Stimulated activated CD8-positive, alpha-beta memory T cell treated with anti-CD3 and anti-CD28 coated beads, Interleukin-4, amount 100 ng/mL, for 24 hours (primary cell): ENCODE measurements at regions not wholly inside any gene's neighbourhood (a gene's known extent, or its start where the extent isn't known, plus 50 kb on each side); places are given as distances from the start of the nearest gene placed in this dataset.
"Not testable (repeated sequence)": the region's sequence is repeated elsewhere in the genome, so short reads cannot be mapped to it uniquely, and the experiment has no call there.

ENCODE experiments used
- DNase-seq: peaks from one replicate; pipeline ENCODE4 v3.0.0-alpha.2; 2020; ENCODE audit warnings: low read depth

- DNase-seq: no peak
These were observed 657.7 kb downstream of the QKI start for GRCh38 chr6:164072240-164072666.

GRCh38 chr6:164069350-164069990 is 655.0 kb downstream of the QKI start:
- DNase-seq: no peak

- no peak for DNase-seq
These were observed 654.0 kb downstream of the QKI start for GRCh38 chr6:164068527-164068926.

DNA sequence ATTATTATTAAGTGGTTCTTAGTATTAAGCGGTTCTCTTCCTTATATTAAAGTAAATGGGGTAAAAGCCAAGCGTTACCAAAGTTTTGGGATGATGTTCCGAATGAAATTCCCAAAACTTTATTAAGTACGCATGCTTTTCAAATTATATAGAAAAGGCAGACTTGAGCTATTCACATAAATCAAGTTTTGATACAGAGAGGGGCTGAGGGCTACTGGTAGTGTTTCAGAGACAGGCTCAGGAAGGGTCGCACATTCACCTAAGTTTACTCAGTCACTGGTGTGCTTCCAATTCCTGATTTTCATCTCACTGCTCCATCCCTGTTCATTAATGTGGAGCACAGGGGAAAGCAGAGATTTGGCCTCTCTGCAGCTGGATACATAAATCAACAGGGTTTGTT is 652.2 kb downstream of the QKI start:
- DNase-seq: no peak

DNA sequence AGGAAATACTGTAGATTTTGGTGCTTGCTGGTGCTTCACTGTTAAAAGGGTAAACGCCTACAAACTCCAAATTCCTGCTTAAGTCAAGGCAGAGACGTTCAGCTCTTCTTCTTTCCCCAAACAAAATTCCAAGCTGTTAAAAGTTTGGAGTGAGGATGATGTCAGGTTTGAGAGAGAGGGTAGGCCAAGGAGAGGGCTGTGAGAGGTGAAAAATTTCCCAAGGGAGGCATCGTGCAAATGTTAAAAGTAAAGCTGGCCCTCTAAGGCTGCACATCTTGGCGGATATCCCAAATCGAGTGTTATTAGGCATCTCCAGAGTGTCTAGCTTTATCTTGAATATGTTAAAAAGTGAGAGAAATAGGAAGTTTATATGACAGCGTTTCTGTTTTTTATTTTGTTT is 651.8 kb downstream of the QKI start:
- DNase-seq: no peak

GRCh38 chr6:164063346-164063745 is 648.8 kb downstream of the QKI start:
- no peak for DNase-seq

DNA sequence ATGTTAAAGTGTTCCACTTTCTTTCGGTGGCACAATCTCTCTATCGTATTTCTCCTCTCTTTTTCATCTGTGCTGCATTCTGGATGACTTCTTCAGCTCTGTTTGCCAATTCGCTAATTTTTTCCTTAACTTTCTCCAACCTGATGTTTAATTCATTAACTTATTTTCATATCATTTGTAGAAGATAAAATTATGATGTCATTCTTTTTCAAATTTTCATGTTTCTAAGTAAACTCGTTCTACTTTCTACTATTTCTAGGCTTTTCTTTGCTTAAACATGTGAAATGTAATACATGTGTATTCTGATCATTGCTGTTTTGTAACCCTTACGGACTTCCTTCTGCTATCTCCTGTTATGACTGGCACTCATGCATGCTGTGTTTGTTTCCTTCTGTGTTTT is 648.4 kb downstream of the QKI start:
- DNase-seq: no peak

- DNase-seq: no peak
These were observed 643.4 kb downstream of the QKI start for GRCh38 chr6:164057876-164058275.

DNA sequence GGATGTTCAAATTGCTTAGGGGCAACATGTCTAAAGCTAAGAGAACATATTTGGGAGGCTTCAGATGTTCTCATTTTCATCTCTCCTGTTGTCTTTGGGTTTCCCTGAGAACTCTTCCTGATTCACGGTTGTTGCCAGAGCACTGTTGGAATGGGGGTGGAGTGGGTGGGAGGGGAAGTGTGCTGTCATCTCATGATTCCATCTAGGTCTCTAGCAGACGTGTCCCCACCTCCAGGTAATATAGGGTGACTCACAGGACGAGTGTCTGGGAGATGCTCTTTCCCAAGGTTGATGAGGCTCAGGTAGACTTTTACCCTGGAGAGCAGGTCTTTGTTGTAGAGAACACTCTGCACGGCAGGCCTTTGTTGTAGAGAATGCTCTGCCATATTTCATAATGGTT is 636.9 kb downstream of the QKI start:
- DNase-seq: no peak

DNA sequence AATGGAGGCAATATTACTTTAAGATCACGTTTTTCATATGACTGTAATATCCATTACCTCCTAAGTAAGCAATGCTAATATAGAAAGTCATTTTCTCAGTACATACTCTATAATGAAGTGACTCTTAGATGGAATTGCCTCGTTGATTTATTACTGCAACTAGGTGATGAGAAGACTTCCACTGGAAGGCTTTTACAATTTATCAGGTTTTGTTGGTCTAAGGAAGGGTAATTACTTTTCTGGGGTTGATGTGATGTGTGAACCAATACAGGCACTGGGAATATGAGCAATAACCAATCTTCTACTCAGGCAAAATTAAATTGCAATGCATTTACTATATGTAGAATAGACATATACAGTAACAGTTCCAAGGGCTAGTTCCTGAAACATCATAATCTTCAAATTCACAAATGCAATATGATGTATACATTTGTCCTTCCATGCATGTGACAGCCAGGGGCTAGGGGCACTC is 635.0 kb downstream of the QKI start:
- no peak for DNase-seq

- no peak for DNase-seq
These were observed 634.5 kb downstream of the QKI start for GRCh38 chr6:164048840-164049516.

DNA sequence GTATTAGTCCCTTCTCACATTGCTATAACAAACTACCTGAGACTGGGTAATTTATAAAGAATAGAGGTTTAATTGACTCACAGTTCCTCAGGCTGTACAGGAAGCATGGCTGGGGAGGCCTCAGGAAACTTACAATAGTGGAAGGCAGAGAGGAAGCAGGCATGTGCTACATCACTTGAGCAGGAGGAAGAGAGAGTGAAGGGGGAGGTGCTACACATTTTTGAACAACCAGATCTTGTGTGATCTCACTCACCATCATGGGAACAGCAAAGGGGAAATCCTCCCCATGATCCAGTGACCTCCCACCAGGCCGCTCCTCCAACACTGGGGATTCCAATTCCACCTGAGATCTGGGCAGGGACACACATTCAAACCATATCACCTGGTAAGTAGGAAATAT is 630.6 kb downstream of the QKI start:
- DNase-seq: no peak

- not testable (repeated sequence) for DNase-seq
These were observed 629.1 kb downstream of the QKI start for GRCh38 chr6:164043656-164044055.

DNA sequence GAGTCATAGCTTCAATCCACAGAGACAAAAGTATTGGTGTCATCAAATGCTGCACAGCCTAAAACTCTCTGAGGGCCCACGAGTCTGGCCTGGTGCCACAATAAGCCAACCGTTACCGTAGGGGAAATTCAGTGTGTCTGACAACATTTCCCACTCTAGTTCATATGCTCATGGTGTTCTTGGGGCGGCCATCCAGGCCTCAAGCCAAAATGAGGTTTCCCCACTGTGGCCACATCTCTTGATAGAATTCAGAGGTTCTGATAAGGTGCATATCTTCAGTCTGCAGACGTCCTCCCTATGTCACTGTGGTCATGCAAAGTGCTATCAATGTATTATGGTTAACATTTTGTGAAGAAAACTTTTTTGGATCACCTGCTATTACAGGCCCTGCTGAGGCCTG is 627.7 kb downstream of the QKI start:
- no peak for DNase-seq

DNA sequence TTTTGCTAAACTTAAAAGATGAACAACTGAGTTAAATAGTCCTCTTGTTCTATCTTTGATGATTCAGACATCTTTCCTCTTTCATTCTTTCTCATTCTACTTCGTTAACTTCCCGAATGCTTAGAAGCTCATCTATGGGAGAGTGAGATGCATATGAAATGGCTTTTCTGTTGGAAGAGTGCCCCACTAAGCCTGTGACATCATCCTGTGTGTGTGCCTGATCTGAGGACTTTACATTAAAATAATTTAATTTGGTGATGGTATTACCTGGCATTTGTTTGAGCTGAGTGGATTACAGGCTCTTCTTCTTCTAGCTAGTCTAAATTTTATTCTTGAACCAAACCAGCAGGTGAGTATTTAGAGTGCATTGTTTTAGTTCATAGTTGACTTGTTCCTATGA is 626.5 kb downstream of the QKI start:
- DNase-seq: no peak

DNA sequence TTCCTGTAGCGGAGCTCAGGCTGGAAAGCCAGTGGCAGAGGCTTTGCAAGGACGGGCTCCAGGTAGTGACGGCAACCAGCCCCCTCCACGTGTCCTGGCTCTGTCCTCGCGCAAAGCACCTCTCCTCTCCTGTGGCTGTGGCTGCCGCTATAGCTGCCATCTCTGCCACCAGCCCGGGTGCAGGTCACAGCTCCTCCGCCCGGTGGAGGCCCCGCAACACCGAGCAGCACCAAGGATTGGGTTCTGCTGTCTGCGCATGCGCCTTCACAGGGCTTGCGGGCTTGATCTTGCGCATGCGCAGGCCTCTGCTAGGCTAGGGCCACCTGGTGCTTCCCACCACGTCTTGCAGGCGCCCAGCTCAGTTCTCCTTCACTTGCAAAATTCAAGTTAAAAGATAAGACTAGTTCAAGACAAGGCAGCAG is 625.4 kb downstream of the QKI start:
- DNase-seq: peak; percentile 22

DNA sequence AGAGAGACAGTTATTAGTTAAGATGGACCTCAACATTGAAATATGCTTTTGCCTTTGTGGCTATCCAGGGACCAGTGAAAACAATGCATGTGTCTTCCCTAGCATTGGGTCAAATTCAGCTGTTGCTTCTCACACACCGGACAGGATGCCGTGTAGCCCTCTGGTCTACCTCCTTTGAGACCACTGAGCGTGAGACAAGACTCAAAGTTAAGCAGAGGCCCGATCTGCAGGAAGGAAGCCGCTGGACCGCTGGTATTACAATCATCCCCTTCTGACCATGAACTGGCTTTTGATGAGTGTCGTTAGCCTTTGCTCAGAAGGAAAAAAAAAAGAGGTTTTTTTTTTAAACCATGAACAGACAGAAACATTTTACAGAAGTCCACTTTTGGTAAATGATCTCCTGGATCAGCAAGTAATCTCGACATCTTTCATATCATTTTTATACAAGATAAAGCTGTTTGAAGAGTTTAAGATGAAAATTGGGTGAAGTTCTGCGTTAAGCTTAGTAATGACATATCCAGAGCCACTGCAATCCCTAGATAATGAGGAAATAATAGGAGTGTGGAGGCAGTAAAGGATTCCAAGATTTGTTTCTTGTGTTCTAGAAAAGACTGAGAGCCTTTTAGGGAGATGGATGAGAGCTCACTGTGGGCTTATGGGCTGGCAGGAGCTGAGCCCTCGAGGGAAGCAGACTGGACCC is 622.8 kb downstream of the QKI start:
- DNase-seq: no peak

DNA sequence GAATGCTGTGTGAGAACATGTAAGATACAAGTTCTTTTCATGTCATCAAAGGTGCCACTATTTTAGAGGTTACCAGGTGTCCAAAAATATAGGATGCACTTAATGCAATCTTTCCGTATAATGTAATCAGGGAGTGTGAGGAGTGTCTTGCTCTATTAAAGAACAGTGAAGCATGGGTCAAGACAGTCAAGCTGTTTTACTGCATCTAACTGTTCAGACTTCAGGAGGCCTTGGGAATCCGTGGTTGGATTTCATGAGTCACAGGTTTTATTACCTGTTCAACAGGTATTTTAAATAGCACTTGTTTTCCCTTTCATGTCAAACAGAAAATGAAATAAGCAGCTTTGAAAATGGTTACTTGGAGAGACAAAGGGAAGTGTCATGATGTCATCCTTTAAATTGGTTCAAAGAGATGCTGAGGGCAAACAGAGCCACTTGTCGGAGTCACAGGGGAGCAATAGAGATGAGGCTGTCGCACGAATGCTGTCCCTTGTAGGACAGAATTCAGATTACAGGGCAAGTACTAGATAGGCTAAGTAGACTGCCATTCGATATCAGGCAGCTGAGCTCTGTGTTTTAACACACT is 621.5 kb downstream of the QKI start:
- no peak for DNase-seq

DNA sequence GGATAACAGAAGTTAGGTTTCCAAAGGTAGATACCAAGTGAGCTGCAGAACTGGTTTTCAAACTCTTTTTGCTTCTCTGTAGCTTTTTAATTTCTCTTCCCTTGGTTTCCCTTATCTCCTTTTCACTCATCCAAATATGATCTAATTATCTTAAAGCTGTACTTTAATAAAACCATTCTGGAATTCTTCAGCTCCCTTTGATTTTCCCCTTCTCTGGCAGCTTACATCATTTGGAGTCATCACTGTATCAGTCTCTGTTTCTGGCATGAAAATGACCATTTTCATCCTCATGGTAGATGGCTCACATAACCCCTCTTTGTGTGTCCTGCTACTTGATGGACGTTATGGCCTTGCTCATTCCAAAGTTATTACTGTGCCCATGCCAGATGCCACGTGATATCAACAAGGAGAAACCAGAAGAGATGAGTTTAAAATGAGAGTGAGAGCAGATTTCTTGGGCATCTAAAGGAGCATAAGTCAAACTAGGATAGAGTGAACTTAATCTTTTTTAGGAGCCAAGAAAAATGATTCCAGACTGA is 620.2 kb downstream of the QKI start:
- no peak for DNase-seq

- no peak for DNase-seq
These were observed 610.7 kb downstream of the QKI start for GRCh38 chr6:164025180-164025579.

DNA sequence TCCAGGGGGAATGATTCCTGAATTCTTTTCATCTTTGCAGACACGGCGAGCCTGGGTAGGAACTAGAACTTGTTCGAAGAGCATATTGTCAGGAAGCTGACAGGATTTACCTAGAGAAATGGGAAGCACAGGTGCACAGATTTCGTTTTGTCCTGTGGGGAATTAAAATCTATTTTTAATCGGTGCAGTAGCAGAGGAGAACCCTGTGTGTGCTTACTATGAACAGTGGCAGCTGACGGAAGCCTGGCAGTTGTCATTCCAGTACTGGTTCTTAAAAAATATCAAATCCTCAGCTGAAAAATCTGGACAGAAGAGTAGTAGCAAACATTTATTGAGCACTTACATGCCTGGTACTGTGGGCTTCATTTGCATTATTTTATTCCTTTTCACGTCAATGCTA is 609.0 kb downstream of the QKI start:
- no peak for DNase-seq

- DNase-seq: no peak
These were observed 608.1 kb downstream of the QKI start for GRCh38 chr6:164022632-164023031.
